HG03175 (cell line): ENCODE measurements at regions not wholly inside any gene's neighbourhood (a gene's known extent, or its start where the extent isn't known, plus 50 kb on each side); places are given as distances from the start of the nearest gene placed in this dataset.

Source experiments
- ATAC-seq: cut with Tn5 transposase; IDR thresholded peaks from one replicate; pipeline ENCODE4 v1.9.1; 2021; ENCODE audit warnings: mild to moderate bottlenecking, moderate library complexity; ENCODE audit not compliant: unreplicated experiment

DNA sequence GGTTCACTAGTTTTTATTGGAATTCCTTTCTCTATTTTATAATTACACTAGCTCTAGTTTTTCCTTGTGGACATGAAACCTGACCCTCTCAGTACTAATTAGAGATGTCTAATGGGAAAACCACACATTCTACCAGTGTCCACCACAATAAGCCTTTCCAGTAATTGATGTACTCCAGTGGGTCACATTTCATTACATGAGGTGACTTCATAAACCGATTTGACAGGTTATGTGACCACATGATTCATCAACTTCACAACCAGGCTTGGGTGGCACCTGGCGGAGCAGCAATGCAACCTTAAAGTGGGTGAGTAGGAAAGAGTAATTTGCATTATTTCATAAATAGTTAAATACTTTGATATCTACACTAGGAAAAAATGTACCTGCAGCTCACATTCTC is 284.2 kb upstream of the ADAMTS16 start:
- ATAC-seq, result no peak

DNA sequence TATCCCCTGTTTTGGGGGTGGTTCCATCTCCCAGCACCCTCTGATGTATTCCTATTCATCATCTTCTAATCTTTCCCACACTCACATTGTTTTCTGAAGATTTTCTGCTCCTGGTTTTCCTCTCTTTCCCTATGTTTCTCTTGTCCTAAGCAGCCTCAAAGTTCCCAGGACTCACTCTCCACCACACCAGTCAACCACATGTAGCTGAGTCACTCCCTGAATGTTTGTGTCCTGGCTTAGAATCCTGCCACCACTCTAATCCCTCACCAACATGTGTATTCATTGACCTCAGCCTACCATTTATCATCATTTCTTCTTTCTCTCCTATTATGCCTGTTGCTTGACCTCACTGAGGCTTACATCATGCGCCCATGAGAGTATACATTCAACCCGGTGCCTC is 282.4 kb upstream of the ADAMTS16 start:
- ATAC-seq, result no peak

DNA sequence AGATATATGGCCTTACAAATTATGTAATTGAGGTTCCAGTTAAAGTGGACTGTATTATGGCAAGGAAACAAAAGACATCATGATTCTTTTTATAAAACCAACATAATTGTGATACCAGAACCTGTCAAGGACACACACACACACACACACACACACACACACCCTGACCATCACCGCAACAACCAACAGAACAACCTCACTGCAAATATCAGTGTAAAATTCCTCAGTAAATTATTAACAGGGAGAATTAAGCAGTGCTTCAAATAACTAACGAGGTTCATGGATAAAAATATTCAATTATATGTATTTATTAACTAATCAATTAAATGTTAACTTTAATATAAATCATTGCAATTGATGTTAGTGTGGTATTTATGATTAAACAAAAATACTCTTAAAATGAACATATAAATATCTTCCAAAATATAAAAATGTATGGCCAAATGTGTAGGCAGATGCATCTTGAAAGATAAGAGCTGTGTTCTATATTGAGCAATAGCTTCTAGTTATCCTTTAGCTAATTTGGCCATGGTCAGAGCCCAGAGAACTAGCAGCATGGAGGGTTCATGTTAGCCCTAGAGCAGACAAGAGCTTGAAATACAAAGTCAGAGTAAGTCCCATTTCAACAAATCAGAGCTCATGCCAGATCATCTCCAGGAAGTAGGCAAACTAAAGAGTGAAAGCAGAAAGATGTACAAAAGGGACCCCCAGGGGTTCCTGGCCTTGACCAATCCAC is 280.5 kb upstream of the ADAMTS16 start:
- ATAC-seq, result no peak

DNA sequence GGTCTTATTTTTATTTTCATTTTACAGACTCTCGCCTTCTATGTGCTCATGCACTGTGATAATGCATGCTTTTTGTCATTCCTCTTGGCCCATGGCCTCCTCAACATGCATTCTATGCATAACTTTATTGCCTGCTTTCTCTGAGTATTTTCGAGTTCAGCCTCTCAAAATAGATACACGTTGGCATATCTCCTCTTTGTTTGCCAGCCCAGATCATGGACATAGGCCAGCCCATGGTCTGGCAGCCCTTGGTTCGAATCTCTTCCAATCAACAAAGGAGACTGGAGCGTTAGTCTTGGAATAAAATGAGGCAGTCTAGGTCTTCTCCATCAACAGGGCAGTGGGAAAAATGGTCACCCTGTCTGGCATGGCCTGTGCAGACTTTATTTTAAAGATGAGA is 279.5 kb upstream of the ADAMTS16 start:
- ATAC-seq, result no peak

DNA sequence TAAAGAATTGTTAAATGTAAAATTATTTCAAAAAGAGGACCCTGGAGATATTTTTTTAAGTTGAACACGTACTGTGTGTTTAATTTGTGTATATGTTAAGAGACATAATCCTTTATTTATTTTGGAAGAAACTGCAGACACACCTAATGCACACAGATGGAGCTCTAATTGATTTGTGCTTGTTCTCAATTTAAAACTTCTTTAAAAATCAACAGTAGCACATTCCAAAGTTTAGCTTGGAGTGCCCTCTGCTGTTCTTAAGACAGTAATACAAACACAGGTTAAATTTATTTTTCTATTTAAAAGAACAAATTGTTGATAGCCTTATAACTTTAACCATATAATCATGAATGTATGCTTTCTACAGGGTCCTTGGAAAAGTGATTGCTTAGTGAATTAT is 277.6 kb upstream of the ADAMTS16 start:
- no peak for ATAC-seq

DNA sequence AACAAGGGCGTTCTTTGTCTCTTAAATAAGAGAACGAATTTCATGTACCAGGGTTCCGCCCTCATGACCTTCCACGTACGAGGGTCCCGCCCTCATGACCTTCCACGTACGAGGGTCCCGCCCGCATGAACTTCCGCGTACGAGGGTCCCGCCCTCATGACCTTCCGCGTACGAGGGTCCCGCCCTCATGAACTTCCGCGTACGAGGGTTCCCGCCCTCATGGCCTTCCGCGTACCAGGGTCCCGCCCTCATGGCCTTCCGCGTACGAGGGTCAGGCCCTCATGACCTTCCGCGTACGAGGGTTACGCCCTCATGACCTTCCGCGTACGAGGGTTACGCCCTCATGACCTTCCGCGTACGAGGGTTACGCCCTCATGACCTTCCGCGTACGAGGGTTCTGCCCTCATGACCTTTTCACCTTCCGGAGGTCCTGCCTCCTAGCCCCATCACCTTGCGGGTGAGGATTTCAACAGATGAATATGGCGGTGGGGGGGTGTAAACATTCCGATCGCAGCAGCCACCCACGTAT is 273.9 kb upstream of the ADAMTS16 start:
- no peak for ATAC-seq

DNA sequence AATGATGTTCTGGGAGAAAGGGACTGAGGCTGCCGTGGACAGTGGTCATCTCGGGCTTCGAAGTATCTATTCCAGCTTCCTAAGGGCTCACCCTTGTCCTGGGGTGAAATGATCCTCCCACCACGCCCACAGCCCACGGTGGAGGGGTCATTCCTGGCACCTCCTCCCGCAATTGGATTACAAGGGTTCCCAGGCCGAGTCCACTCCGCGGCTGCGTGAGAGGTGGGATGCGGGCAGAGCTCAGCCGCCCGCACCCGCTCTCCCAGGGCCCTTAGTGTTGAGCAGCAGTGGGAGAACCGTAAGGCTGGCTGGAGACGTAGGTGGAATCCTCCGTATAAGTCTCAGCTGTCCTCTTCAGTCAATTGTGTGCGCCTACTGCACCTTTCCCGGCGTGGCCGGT is 273.3 kb upstream of the ADAMTS16 start:
- ATAC-seq, result no peak

DNA sequence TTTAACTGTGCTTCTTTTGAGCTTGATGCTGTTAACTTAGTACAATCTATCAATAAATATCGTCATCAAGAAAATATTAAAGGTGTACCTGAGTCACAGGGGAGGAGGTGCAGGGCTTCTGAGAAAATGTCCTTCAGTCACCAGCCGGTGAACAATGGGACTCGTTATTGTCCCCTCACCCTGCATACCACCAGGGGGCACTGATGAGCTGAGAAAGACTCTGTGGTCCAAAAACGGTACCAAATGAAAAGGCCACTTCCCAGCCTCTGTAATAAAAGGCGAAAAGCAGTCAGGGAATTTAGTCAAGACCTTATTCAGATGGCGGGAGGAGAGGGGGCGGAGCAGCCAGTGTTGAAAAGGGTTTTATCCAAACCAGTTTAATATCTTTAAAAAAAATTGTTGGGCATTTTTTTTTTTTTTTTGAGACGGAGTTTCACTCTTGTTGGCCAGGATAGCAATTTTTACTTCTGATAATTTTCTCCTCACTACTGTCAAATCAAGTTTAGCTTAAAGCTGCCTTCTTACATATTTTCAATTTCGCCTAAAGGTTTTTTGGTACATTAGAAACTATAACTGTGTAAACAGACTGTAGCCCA is 271.9 kb upstream of the ADAMTS16 start:
- peak; percentile 74 for ATAC-seq

DNA sequence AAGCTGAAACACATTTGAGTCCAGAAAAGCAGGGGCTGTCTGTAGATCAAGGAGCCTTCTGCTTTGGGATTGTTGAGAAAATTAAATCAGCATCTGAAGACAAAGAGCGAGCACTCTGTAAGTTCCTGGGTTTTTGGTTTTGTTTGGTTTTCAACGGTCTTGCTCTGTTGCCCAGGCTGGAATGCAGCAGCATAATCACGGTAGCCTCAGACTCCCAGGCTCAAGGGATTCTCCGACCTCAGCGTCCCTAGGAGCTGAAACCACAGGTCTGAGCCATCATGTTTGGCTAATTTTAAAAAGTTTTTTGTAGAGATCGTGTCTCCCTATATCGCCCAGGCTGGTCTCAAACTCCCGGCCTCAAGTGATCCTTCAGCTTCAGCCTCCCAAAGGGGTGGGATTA is 266.5 kb upstream of the ADAMTS16 start:
- ATAC-seq, result no peak

DNA sequence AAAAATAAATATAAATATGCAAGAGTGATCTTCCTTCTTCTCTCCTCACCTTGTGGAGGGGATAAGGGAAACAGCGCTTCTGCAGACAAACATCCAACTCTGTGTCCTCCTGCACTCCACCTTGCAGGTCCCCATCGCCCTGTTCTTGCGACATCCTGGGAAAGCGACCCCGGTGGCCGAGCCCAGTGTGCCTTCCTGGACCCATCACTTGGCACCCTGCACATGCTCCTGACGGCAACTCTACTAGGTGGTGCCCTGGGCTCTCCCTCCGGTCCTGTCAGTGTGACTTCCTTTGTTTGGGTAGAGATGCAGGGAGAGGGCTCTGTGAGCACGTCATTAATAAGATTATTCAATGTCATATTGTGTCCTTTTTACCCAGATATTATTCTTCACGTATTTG is 266.0 kb upstream of the ADAMTS16 start:
- ATAC-seq, result no peak

DNA sequence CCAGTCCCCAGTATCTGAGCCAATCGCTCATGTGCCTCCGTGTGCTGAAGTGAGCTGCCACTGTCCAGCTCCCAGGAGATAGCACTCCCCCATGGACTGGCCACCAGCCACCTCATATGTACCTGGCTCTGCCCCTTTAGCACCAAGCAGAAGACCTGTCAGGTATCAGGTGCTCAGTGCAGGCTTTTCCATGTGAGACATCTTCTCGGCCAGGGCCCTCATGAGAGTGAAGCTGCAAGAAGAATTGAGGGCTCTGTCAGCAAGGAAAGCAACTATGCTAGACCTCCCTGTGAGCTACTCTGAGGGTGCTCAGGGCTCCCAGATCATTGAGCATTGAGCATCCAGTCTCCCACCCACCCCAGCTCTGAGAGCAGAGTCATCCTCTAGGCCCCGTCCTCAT is 264.2 kb upstream of the ADAMTS16 start:
- ATAC-seq, result no peak

DNA sequence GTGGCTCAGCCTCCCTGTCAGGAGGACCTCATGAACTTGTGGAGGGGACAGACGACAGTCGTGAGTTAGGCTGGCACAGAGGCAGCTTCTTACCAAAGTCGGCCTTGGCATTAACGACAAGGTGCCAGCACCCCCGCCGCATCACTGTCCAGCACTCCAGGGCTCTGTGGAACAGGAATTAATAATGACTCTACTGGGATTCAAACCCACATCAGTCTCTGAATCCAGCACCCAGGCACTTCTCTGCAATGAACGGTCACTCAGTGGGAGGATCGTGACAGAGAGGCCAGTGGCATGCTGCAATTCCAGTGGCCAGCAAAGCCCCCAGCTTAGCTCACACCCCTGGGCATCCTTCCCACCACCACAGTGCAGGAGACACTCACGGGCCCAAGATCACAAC is 263.3 kb upstream of the ADAMTS16 start:
- ATAC-seq, result no peak

DNA sequence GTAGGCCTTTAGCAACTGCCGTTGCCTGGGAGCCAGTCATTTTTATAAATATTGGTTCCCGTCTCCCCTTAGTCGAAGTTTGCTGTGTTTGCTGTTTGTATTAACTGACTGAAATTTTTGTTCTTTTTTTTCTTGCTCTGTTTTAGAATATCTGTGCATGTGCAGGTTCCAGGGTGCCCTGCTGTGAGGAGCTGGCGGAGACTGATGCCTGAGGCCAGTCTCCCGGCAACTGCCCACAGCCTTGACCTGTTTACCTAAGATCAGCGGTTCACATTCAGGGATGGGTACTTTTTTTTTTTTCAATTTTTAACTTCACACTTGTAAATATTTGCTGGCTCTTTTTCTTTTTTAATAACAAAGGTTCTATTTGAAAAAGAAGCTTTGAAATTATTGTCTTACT is 262.6 kb upstream of the ADAMTS16 start:
- ATAC-seq, result no peak

DNA sequence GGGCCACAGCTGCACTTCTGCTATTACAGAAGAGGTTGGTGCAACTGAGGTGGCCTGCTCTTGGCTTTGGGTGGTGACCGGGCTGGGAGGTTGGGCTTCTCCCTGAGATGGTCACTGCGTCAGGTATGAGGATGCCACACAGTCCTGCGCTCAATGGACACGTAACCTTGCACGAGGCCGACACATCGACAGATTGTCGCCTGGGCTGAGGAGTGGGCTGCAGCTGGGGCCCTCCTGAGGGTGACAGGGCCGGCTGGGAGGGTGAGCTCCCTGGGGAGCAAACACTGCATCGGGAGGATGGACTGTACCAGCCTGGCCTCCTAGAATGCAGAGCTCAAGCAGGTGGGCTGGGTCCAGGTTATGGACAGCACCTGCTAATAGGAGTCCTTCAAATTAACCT is 261.1 kb upstream of the ADAMTS16 start:
- no peak for ATAC-seq

DNA sequence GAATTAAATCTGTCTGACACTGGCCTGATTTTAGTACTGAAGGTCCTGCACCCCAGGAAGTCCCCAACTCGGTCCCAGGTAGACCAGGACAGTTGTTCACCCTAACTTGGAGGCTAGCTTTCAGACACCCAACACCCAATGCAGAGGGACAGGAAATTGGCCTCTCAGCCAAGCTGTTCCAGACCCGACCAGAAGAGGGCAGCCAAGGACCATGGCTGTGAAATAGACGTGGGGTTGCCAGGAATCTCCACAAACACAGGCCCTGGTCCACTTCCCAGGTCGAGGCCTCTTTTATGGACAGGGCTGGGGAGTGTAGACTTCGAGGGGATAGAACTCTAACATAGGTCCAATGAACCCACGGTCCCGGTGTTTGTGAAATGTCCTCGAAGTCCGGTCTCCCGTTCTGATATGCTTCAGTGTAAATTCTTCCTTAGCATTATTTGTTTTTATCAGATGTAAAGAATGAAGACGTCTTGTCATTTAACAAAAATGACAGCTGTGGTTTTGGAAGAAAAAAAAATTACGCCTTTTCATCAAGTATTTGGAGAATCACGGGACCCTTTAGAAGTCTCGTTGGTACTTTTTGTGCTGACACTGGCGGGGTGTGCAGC is 260.3 kb upstream of the ADAMTS16 start:
- peak; percentile 81 for ATAC-seq

DNA sequence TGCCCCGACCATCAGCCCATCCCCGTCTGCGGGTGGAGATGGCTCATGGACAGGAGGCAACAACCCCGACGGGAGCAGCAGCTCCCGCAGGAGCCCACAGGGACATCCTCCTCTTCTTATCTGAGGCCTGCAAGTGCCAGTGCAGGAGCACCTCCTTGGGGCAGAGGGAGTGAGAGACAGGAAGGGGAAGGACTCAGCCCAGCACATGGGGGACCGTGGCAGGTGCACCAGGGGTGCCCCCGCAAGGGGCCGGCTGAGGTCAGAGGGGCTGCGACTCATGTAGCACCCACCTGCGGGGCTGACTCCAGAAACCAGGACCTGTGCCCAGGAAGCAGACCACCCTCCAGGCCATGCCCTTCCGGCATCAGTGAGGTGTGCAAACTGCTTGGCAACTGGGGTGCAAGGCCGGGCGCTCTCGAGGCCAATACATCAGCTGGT is 259.8 kb upstream of the ADAMTS16 start:
- no peak for ATAC-seq

DNA sequence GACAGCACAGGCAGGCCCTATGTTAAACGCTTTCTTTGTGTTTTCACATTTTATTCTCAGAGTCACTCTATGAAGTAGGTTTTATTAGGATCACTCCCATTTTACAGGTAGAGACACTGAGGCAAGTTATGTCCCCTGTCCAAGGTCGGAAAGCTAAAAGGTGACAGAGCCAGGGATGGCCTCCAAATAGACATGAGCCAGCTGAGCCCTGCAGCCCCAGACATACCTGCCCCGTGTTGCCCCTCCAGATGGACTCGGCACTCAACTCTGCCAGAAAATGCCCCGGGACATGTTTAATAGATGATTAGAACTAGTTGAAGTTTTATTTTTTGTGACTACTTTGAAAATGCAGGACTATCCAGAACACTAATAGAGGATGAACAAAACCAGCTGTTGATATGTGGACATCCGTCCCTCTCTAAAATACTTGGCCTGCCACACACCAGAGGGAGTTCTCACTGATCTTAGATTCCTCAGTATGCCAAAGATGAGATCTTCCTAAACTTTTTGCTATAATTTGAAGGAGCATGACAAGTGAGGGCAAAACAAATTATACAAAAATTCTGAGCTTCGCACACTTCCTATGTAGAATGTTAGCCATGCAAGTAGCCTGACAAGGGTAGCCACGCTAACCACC is 258.6 kb upstream of the ADAMTS16 start:
- ATAC-seq, result no peak

DNA sequence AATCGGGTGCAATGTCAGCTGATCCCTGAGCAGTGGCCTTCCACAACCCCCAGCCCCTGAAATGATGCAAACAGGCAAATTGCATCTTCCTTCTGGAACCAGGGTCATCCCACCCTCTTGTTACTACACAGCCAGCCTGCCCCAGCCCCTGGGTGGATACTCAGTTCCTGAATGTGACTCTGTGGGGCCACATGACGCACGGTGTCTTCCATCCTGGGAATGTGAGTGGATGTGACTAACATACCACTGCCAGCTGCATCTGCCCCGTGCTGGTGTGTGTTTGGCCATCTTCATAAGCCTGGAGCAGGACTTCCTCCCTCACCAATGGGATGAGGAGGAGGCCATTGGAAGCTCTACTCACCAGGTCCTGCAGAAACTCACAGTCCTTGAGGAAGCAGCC is 257.9 kb upstream of the ADAMTS16 start:
- no peak for ATAC-seq

DNA sequence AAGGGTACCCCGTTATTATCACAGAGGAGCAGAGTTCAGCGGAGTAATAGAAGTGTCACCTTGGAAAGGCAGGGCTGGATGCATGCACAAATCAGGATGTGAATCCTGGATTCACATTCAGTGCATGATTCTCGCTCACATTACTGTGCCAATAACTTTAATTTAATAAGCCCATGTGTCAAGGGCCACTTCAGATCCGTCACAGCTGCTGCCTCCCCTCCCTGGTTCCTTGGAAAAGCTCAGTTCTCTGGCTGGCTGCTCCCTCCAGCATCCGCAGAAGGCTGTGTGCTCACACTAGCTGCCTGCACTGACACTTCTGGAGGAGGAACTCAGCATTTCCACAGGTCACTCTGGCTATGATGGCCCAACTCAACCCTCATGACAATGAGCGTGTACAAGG is 256.8 kb upstream of the ADAMTS16 start:
- no peak for ATAC-seq

DNA sequence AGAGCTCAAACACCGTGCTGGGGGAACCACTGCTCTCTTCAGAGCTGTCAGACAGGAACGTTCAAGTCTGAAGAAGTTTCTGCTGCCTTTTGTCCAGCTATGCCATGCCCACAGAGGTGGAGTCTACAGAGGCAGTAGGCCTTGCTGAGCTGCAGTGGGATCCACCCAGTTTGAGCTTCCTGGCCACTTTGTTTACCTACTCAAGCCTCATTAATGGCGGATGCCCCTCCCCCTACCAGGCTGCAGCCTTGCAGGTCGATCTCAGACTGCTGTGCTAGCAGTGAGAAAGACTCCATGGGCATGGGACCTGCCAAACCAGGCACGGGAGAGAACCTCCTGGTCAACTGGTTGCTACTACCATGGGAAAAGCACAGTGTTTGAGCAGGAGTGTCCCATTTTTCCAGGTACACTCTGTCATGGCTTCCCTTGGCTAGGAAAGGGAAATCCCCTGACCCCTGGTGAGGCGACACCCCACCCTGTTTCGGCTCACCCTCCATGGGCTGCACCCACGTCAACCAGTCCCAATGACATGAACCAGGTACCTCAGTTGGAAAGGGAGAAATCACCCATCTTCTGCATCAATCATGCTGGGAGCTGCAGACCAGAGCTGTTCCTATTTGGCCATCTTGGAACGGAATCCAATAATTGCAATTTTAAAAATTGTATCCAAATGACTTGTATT is 246.9 kb upstream of the ADAMTS16 start:
- ATAC-seq, result no peak

DNA sequence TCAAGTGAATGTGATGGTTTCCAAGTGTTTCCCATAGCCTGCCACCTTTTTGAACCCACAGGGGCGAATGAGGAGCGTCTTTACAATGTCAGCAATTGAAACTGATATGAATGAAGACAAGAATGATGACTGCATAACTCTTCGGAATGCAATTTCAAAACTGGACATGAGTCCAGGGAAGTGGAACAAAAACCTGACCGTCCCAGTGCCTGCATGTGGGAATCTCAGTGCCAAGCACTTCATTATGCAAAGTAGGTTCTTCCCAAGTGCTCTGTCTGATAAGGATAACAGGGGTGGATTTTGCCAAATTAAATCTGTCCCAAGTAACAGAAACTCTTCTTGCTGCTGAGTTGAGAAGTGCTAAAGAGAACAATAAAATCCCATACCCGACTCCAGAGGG is 243.8 kb upstream of the ADAMTS16 start:
- ATAC-seq, result no peak
